Osteocyte (in vitro differentiated cells): ENCODE measurements at regions not wholly inside any gene's neighbourhood (a gene's known extent, or its start where the extent isn't known, plus 50 kb on each side); places are given as distances from the start of the nearest gene placed in this dataset.

ENCODE experiments used
- DNase-seq: peaks from one replicate; pipeline ENCODE4 v3.0.0; 2021; ENCODE audit warnings: mixed read lengths; ENCODE audit not compliant: unreplicated experiment; ENCODE audit errors: extremely low spot score
- H3K27ac Mint-ChIP-seq: one replicate; pipeline ENCODE4 v1.8.0; 2021; ENCODE audit warnings: mild to moderate bottlenecking, mixed read lengths; ENCODE audit not compliant: unreplicated experiment
- H3K27me3 Mint-ChIP-seq: one replicate; pipeline ENCODE4 v1.8.0; 2021; ENCODE audit warnings: mixed read lengths; ENCODE audit not compliant: unreplicated experiment
- H3K36me3 Mint-ChIP-seq: one replicate; pipeline ENCODE4 v1.8.0; 2021; ENCODE audit warnings: mixed read lengths; ENCODE audit not compliant: unreplicated experiment
- H3K4me1 Mint-ChIP-seq: one replicate; pipeline ENCODE4 v1.8.0; 2021; ENCODE audit warnings: mixed read lengths; ENCODE audit not compliant: unreplicated experiment
- H3K4me3 Mint-ChIP-seq: one replicate; pipeline ENCODE4 v1.8.0; 2021; ENCODE audit warnings: mild to moderate bottlenecking, moderate library complexity, mixed read lengths; ENCODE audit not compliant: unreplicated experiment
- H3K9me3 Mint-ChIP-seq: one replicate; pipeline ENCODE4 v1.8.0; 2021; ENCODE audit warnings: mixed read lengths; ENCODE audit not compliant: unreplicated experiment
- TF ChIP-seq, protein P1 (sequence below): fragments of 200-600 bp; sonication (generic); IDR thresholded peaks from 2 replicates; pipeline ENCODE4 v1.5.0; 2021; ENCODE audit warnings: antibody characterized with exemption, mild to moderate bottlenecking, moderate library complexity

DNA sequence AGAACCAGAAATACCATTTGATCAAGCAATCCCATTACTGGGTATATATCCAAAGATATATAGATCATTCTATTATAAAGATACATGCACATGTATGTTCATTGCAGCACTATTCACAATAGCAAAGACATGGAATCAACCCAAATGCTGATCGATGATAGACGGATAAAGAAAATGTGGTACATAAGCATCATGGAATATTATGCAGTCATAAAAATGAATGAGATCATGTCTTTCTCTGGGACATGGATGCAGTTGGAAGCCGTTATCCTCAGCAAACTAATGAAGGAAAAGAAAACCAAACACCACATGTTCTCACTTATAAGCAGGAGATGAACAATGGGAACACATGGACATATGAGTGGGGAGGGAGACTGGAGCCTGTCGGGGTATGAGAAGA, 1540.9 kb upstream of the MIR17HG start:
- Mint-ChIP-seq H3K27me3 (no peaks in the 10 kb centered on the region), H3K4me1 (no peaks in the 10 kb centered on the region), H3K4me3 (no peak overlapping the region), H3K9me3 (peaks cover 10% of the 10 kb centered on the region), H3K36me3 (no peaks in the 10 kb centered on the region), H3K27ac (no peak overlapping the region)
- TF ChIP-seq, protein P1, sequence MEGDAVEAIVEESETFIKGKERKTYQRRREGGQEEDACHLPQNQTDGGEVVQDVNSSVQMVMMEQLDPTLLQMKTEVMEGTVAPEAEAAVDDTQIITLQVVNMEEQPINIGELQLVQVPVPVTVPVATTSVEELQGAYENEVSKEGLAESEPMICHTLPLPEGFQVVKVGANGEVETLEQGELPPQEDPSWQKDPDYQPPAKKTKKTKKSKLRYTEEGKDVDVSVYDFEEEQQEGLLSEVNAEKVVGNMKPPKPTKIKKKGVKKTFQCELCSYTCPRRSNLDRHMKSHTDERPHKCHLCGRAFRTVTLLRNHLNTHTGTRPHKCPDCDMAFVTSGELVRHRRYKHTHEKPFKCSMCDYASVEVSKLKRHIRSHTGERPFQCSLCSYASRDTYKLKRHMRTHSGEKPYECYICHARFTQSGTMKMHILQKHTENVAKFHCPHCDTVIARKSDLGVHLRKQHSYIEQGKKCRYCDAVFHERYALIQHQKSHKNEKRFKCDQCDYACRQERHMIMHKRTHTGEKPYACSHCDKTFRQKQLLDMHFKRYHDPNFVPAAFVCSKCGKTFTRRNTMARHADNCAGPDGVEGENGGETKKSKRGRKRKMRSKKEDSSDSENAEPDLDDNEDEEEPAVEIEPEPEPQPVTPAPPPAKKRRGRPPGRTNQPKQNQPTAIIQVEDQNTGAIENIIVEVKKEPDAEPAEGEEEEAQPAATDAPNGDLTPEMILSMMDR = no peak
- DNase-seq = no peak

DNA sequence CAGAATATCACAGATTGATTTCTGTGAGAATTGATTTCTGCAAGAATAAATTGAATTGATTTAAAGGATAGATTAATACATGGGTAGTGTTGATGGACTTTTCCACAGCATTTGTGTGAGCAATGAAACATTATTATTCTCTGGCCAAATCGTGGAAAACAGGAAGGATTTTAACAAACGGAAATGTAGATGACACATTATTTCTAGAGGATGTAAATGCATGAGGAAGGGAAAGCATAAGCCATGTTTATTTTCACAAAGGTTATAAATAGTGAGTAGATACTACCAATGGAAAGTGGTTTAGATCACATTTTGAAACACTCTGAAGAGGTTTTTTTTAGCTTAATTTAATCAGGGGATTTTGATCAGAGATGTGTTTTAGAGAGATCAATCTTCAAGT, 1534.6 kb upstream of the MIR17HG start:
- no peaks in the 10 kb centered on the region for H3K36me3 Mint-ChIP-seq
- H3K27ac Mint-ChIP-seq = no peak overlapping the region
- H3K9me3 Mint-ChIP-seq = peaks cover 14% of the 10 kb centered on the region
- H3K27me3 Mint-ChIP-seq = no peaks in the 10 kb centered on the region
- TF ChIP-seq, protein P1 = no peak
- DNase-seq = no peak
- H3K4me3 Mint-ChIP-seq = no peak overlapping the region
- H3K4me1 Mint-ChIP-seq = no peaks in the 10 kb centered on the region

DNA sequence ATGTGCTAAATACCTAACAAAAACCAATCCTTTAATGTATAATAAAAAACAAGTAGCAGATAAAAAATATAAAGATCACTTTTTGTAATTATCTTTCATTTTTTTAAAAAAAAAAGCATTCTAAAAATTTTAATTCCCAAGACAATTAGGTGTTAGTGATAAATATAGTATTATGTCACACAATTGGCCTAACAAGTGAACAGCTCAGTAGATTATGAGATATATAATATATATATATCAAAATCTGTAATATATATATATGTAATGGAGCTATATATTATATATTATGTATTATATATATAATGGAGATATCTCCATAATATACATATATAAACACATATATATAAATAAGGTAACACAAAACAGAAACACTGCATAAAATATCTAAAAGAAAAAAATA, 1531.1 kb upstream of the MIR17HG start:
- H3K27ac Mint-ChIP-seq = no peak overlapping the region
- no peak for DNase-seq
- no peaks in the 10 kb centered on the region for H3K27me3 Mint-ChIP-seq
- TF ChIP-seq, protein P1 = no peak
- H3K4me3 Mint-ChIP-seq = no peak overlapping the region
- H3K36me3 Mint-ChIP-seq = no peaks in the 10 kb centered on the region
- no peaks in the 10 kb centered on the region for H3K4me1 Mint-ChIP-seq
- H3K9me3 Mint-ChIP-seq = peaks cover 14% of the 10 kb centered on the region

DNA sequence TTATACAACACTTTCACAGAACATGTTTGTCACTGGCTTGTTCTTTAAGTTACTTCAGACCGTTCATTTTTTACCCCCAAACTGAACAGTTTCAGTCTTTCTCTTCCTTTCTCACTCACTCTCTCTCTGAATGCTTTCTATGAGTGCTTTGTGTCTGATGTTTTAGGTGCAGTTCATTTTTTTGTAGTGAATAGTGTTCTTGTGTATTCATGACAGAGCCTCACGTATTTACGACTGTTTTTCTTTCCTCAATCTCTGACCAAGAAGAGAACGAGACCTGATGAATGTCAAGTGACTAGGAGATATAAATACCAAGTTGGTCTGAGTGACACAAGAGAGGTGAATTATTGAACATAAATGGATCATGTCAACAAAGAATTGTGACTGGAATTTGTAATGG, 1525.0 kb upstream of the MIR17HG start:
- H3K4me1 Mint-ChIP-seq = no peaks in the 10 kb centered on the region
- peaks cover 2% of the 10 kb centered on the region for H3K9me3 Mint-ChIP-seq
- H3K36me3 Mint-ChIP-seq = no peaks in the 10 kb centered on the region
- H3K27me3 Mint-ChIP-seq = no peaks in the 10 kb centered on the region
- DNase-seq = no peak
- H3K4me3 Mint-ChIP-seq = no peak overlapping the region
- TF ChIP-seq, protein P1 = no peak
- no peak overlapping the region for H3K27ac Mint-ChIP-seq

DNA sequence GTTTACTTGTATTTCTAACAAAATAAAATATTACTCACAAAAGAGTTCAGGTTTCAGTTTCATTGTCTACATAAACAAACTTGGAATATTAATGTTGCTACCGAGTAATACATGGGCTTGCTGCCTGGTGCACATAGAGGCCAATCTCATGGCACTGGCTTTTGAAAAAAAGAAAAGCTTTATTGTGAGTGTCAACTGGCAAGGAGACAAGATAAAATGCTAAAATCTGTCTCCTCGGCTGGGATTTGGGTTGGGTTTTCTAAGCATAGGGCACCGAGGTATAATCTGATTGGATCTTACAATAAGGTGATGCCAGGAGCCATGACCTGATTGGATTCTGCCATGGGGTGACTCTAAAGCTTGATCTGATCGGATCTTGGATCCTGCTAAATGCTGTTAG, 1519.9 kb upstream of the MIR17HG start:
- H3K36me3 Mint-ChIP-seq = no peaks in the 10 kb centered on the region
- TF ChIP-seq, protein P1 = no peak

More for the DNA sequence above, 1519.9 kb upstream of the MIR17HG start:
- Mint-ChIP-seq H3K9me3 (no peaks in the 10 kb centered on the region), H3K4me3 (no peak overlapping the region), H3K4me1 (peaks cover 24% of the 10 kb centered on the region), H3K27me3 (no peaks in the 10 kb centered on the region), H3K27ac (no peak overlapping the region)
- DNase-seq = no peak
